Neural cell (in vitro differentiated cells): ENCODE measurements at regions not wholly inside any gene's neighbourhood (a gene's known extent, or its start where the extent isn't known, plus 50 kb on each side); places are given as distances from the start of the nearest gene placed in this dataset.

ENCODE experiments used
- H2AFZ ChIP-seq: fragments of 200-600, 300-800 bp; sonication (generic), shearing (Covaris generic); 2 replicates; pipeline ENCODE4 v1.6.0; 2014; ENCODE audit warnings: low read depth, mild to moderate bottlenecking, antibody characterized with exemption, low read length, moderate library complexity
- H3F3A ChIP-seq: fragments of 200-600 bp; shearing (Covaris generic); 2 replicates; pipeline ENCODE4 v1.6.1; 2016; ENCODE audit warnings: mild to moderate bottlenecking, moderate library complexity, mixed read lengths, antibody characterized with exemption, low read length; ENCODE audit not compliant: insufficient read depth, poor library complexity, severe bottlenecking
- H3K27ac ChIP-seq: fragments of 200-600, 300-800 bp; sonication (generic), shearing (Covaris generic); 2 replicates; pipeline ENCODE4 v1.5.1; 2014; ENCODE audit warnings: mild to moderate bottlenecking, low read length, moderate library complexity
- H3K27me3 ChIP-seq: fragments of 300-800, 200-600 bp; sonication (generic), shearing (Covaris generic); 2 replicates; pipeline ENCODE4 v1.6.0; 2014; ENCODE audit warnings: mild to moderate bottlenecking, low read depth, low read length, moderate library complexity; ENCODE audit not compliant: insufficient read depth
- H3K36me3 ChIP-seq: fragments of 300-800, 200-600 bp; sonication (generic), shearing (Covaris generic); 2 replicates; pipeline ENCODE4 v1.5.1; 2014; ENCODE audit warnings: mild to moderate bottlenecking, antibody characterized with exemption, low read length, moderate library complexity; ENCODE audit not compliant: insufficient read depth
- H3K4me2 ChIP-seq: fragments of 300-800, 200-600 bp; sonication (generic), shearing (Covaris generic); 2 replicates; pipeline ENCODE4 v1.6.0; 2014; ENCODE audit warnings: mild to moderate bottlenecking, low read length
- H3K4me3 ChIP-seq: fragments of 300-800, 200-600 bp; sonication (generic), shearing (Covaris generic); 2 replicates; pipeline ENCODE4 v1.5.1; 2014; ENCODE audit warnings: mild to moderate bottlenecking, low read length, moderate library complexity
- H3K79me2 ChIP-seq: fragments of 200-600 bp; shearing (Covaris generic); replicated peaks from 2 replicates; pipeline ENCODE4 v1.6.0; 2014; ENCODE audit warnings: mild to moderate bottlenecking, low read length, moderate library complexity; ENCODE audit not compliant: insufficient read depth
- H3K9ac ChIP-seq: fragments of 300-800, 200-600 bp; sonication (generic), shearing (Covaris generic); 2 replicates; pipeline ENCODE4 v1.6.1; 2016; ENCODE audit warnings: mild to moderate bottlenecking, low read length, mixed read lengths
- H3K9me2 ChIP-seq: fragments of 200-600 bp; shearing (Covaris generic); 2 replicates; pipeline ENCODE4 v1.6.1; 2016; ENCODE audit warnings: mild to moderate bottlenecking, low read length, mixed read lengths; ENCODE audit not compliant: insufficient read depth
- H3K9me3 ChIP-seq: fragments of 200-600, 300-800 bp; sonication (generic), shearing (Covaris generic); 2 replicates; pipeline ENCODE4 v1.6.1; 2016; ENCODE audit warnings: mild to moderate bottlenecking, mixed run types, low read length, moderate library complexity, mixed read lengths
- H4K20me1 ChIP-seq: fragments of 200-600 bp; shearing (Covaris generic); 2 replicates; pipeline ENCODE4 v1.6.1; 2016; ENCODE audit warnings: mild to moderate bottlenecking, mixed run types; ENCODE audit not compliant: insufficient read depth
- CTCF ChIP-seq: fragments of 450-650 bp; IDR thresholded peaks from 2 replicates; pipeline ENCODE4 v1.5.1; 2014; ENCODE audit warnings: antibody characterized with exemption, mild to moderate bottlenecking, moderate library complexity; ENCODE audit not compliant: poor library complexity, severe bottlenecking
- EP300 ChIP-seq: fragments of 450-650 bp; conservative IDR thresholded peaks from 2 replicates; pipeline ENCODE4 v1.6.1; 2014; ENCODE audit warnings: antibody characterized with exemption, mild to moderate bottlenecking, moderate library complexity; ENCODE audit not compliant: poor library complexity, severe bottlenecking
- EZH2 ChIP-seq: fragments of 200-600, 300-800 bp; shearing (Covaris generic), sonication (generic); IDR thresholded peaks from 2 replicates; pipeline ENCODE4 v1.6.1; 2014; ENCODE audit warnings: antibody characterized with exemption, low read length, borderline replicate concordance, mild to moderate bottlenecking; ENCODE audit not compliant: insufficient read depth, poor library complexity, severe bottlenecking
- MXI1 ChIP-seq: fragments of 450-650 bp; conservative IDR thresholded peaks from 2 replicates; pipeline ENCODE4 v1.6.1; 2014; ENCODE audit warnings: antibody characterized with exemption, mild to moderate bottlenecking; ENCODE audit not compliant: poor library complexity, severe bottlenecking
- POLR2AphosphoS5 ChIP-seq: IDR thresholded peaks from 2 replicates; pipeline ENCODE4 v1.6.1; 2012
- RAD21 ChIP-seq: fragments of 450-650 bp; conservative IDR thresholded peaks from 2 replicates; pipeline ENCODE4 v1.6.1; 2014; ENCODE audit warnings: antibody characterized with exemption, mild to moderate bottlenecking, moderate library complexity
- REST ChIP-seq: IDR thresholded peaks from 2 replicates; pipeline ENCODE4 v1.6.1; 2012; ENCODE audit warnings: borderline replicate concordance
- SMC3 ChIP-seq: fragments of 450-650 bp; conservative IDR thresholded peaks from 2 replicates; pipeline ENCODE4 v1.6.1; 2014; ENCODE audit warnings: antibody characterized with exemption, mild to moderate bottlenecking, moderate library complexity; ENCODE audit not compliant: poor library complexity
- TAF1 ChIP-seq: IDR thresholded peaks from 2 replicates; pipeline ENCODE4 v1.6.1; 2012; ENCODE audit warnings: low read depth

- Histone ChIP-seq H3F3A (no peaks in the 10 kb centered on the region), H3K9me3 (no peaks in the 10 kb centered on the region), H3K9me2 (no peaks in the 10 kb centered on the region), H4K20me1 (no peaks in the 10 kb centered on the region), H2AFZ (no peak overlapping the region), H3K27ac (no peak overlapping the region), H3K27me3 (no peaks in the 10 kb centered on the region), H3K4me2 (no peak overlapping the region), H3K9ac (no peak overlapping the region), H3K36me3 (no peaks in the 10 kb centered on the region), H3K4me3 (no peak overlapping the region), H3K79me2 (no peaks in the 10 kb centered on the region)
- TF ChIP-seq RAD21 (no peak), POLR2AphosphoS5 (no peak), EP300 (no peak), REST (no peak), SMC3 (no peak), TAF1 (no peak), EZH2 (no peak), MXI1 (no peak), CTCF (no peak)
These were observed 265.6 kb upstream of the NRXN1 start for GRCh38 chr2:51297488-51297887.

GRCh38 chr2:51293566-51294200, 261.8 kb upstream of the NRXN1 start:
- no peak overlapping the region for H3K9ac ChIP-seq
- TF ChIP-seq RAD21: no peak
- no peak for TF ChIP-seq MXI1
- no peak for TF ChIP-seq POLR2AphosphoS5
- TF ChIP-seq EP300: no peak
- no peak for TF ChIP-seq REST
- no peak for TF ChIP-seq SMC3
- no peak for TF ChIP-seq EZH2
- no peak for TF ChIP-seq CTCF
- no peak for TF ChIP-seq TAF1
- H3K79me2 ChIP-seq: no peaks in the 10 kb centered on the region
- no peaks in the 10 kb centered on the region for H3F3A ChIP-seq
- no peak overlapping the region for H3K4me2 ChIP-seq
- no peaks in the 10 kb centered on the region for H3K9me2 ChIP-seq
- no peak overlapping the region for H3K27ac ChIP-seq
- no peaks in the 10 kb centered on the region for H3K9me3 ChIP-seq
- no peak overlapping the region for H3K4me3 ChIP-seq
- no peak overlapping the region for H2AFZ ChIP-seq
- no peaks in the 10 kb centered on the region for H3K36me3 ChIP-seq
- no peaks in the 10 kb centered on the region for H3K27me3 ChIP-seq
- no peaks in the 10 kb centered on the region for H4K20me1 ChIP-seq
